Body of pancreas (tissue), 4 donors: ENCODE measurements at regions not wholly inside any gene's neighbourhood (a gene's known extent, or its start where the extent isn't known, plus 50 kb on each side); places are given as distances from the start of the nearest gene placed in this dataset.

ENCODE experiments used
- ATAC-seq: fragments of 150-250 bp; one replicate; pipeline ENCODE4 v1.9.1; 2016
- DNase-seq, 4 donors: peaks; one replicate each; pipeline ENCODE4 v3.0.0-alpha.2; 2019
- H3K27ac ChIP-seq, 4 donors: fragments of 200-600 bp; sonication (generic); 1 replicate in 3 of 4; 2 replicates in 1 of 4; pipeline versions ENCODE4 v1.5.1 to v1.6.1; 2016 to 2019; ENCODE audit warnings: mild to moderate bottlenecking in 1 of 4, mixed read lengths in 1 of 4, moderate library complexity in 1 of 4
- H3K27me3 ChIP-seq, 2 donors: fragments of 200-600 bp; sonication (generic); one replicate each; pipeline ENCODE4 v1.6.0; 2016; ENCODE audit warnings: mild to moderate bottlenecking in 1 of 2
- H3K36me3 ChIP-seq, 2 donors: fragments of 200-600 bp; sonication (generic); replicated peaks in 1 of 2; 2 replicates each; pipeline ENCODE4 v1.5.1; 2016; ENCODE audit warnings: low read depth in 2 of 2; ENCODE audit not compliant: insufficient read depth in 1 of 2
- H3K4me1 ChIP-seq: fragments of 200-600 bp; sonication (generic); one replicate; pipeline ENCODE4 v1.6.0; 2016
- H3K4me3 ChIP-seq, 2 donors: fragments of 200-600 bp; sonication (generic); 1 replicate in 1 of 2; 2 replicates in 1 of 2; pipeline ENCODE4 v1.5.1; 2016 to 2019
- H3K9me3 ChIP-seq, 3 donors: fragments of 200-600 bp; sonication (generic); 1 replicate in 2 of 3; 2 replicates in 1 of 3; pipeline ENCODE4 v1.5.1; 2016
- POLR2A ChIP-seq, 3 donors: fragments of 450-650 bp; IDR thresholded peaks; one replicate each; pipeline ENCODE4 v1.6.1; 2016; ENCODE audit warnings: antibody characterized with exemption in 3 of 3, mild to moderate bottlenecking in 2 of 3
- WGBS, 2 donors: methylation state at CpG; one replicate each; pipeline ENCODE4 v1.1.5; 2017; 5-methylcytosine and 5-hydroxymethylcytosine counted together
- intact Hi-C: fragments of 100-400 bp; cut with DNase I; formaldehyde crosslinking; loops from one replicate; pipeline ENCODE4 v1.15.1; 2023
- TF ChIP-seq, protein P1 (sequence below), 7 experiments: fragments of 450-650 bp in 4 of 7; fragments of 200-600 bp in 3 of 7; sonication (generic) in 3 of 7; IDR thresholded peaks; one replicate each; pipeline ENCODE4 v1.5.1; 2016 to 2019; ENCODE audit warnings: antibody characterized with exemption in 7 of 7

DNA sequence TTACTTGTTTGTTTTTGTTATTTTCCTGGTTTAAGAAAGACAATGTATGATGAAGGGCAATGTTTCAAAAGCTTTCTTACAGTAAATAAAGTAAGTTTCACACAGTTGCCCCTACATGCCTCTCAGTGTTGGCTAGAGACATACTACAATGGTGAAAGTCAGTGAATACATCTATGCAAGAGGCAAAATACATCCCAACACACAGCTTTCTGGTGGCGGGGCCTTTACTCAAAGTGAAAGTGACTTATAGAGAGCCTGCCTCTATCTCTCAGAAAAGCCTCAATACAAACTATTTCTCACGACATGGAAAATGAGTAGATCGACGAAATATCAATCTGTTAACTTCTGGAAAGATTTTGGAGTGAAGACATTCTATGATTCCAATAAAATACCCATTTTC is 122.3 kb downstream of the SLC30A10 start:
- H3K27ac ChIP-seq, result no peak overlapping the region
- no peaks in the 10 kb centered on the region for H3K27me3 ChIP-seq
- no peaks in the 10 kb centered on the region for H3K9me3 ChIP-seq
- intact Hi-C loops, result no loop called here
- no peaks in the 10 kb centered on the region for H3K4me1 ChIP-seq
- no peaks in the 10 kb centered on the region for H3K36me3 ChIP-seq
- ATAC-seq (no peak), DNase-seq (no peak)
- no peak overlapping the region for H3K4me3 ChIP-seq
- TF ChIP-seq, protein P1, sequence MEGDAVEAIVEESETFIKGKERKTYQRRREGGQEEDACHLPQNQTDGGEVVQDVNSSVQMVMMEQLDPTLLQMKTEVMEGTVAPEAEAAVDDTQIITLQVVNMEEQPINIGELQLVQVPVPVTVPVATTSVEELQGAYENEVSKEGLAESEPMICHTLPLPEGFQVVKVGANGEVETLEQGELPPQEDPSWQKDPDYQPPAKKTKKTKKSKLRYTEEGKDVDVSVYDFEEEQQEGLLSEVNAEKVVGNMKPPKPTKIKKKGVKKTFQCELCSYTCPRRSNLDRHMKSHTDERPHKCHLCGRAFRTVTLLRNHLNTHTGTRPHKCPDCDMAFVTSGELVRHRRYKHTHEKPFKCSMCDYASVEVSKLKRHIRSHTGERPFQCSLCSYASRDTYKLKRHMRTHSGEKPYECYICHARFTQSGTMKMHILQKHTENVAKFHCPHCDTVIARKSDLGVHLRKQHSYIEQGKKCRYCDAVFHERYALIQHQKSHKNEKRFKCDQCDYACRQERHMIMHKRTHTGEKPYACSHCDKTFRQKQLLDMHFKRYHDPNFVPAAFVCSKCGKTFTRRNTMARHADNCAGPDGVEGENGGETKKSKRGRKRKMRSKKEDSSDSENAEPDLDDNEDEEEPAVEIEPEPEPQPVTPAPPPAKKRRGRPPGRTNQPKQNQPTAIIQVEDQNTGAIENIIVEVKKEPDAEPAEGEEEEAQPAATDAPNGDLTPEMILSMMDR (IDR thresholded peaks at IDR 0.05), result no peak
- TF ChIP-seq POLR2A (IDR thresholded peaks at IDR 0.05), result no peak
- WGBS, 2 donors, result 20 to 67% methylated on average over 4 of the region's 4 CpGs

DNA sequence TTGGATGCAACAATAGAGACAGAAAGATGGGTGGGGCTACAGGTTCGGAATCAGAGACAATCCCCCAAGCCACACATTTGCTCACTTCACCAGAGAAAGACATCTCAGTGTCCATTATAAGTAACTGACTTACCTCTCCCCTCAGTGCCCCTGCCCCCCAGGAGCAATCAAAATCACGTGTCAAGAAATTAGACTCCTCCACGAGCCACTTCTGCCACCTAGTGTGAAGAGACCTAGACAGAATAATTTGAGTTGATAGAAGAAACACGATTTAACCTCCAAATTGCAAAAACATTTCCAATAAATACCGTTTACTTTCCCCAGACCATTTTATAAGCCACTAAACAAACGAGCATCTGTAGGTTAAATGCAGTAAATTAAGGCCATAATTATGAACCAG is 123.2 kb downstream of the SLC30A10 start:
- Histone ChIP-seq H3K4me1 (no peaks in the 10 kb centered on the region), H3K27ac (no peak overlapping the region), H3K27me3 (no peaks in the 10 kb centered on the region), H3K36me3 (no peaks in the 10 kb centered on the region), H3K9me3 (no peaks in the 10 kb centered on the region), H3K4me3 (no peak overlapping the region)
- intact Hi-C loops, result no loop called here
- WGBS, 2 donors, result 36 to 44% methylated on average over 6 of the region's 6 CpGs
- ATAC-seq, result no peak
- TF ChIP-seq POLR2A (IDR thresholded peaks at IDR 0.05), result no peak
- TF ChIP-seq, protein P1 (IDR thresholded peaks at IDR 0.05), result no peak
- no peak for DNase-seq

DNA sequence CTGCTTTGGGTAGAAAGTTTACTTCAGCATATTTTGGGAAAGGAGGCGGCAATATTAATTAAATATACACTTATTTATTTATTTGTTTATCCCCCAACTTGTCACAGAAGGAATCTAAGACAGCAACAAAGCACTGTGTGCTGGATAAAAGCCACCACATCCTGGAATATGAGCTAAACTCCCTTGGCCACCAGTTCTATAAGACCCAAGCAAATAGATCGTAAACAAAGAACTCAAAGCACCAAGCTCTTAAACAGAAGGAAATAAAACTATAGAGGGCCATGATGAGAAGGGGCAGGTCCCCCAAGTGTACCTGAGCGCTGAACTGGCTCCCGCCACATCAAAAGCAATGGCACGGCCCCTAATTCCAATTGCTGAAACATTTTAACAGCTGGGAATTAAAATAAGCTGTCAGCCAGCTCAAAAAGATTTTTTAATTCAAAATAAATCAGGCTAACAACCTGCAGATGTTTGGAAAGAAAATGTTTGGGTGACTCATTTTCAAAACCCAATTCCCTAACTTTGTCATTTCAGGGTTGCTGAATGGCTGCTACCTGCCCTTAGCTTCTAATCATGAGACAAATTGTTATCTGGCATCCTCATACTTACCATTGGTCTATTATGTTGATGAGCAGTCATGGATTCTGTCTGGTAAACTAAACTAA is 127.1 kb downstream of the SLC30A10 start:
- no peak for DNase-seq
- no peaks in the 10 kb centered on the region for H3K36me3 ChIP-seq

DNA sequence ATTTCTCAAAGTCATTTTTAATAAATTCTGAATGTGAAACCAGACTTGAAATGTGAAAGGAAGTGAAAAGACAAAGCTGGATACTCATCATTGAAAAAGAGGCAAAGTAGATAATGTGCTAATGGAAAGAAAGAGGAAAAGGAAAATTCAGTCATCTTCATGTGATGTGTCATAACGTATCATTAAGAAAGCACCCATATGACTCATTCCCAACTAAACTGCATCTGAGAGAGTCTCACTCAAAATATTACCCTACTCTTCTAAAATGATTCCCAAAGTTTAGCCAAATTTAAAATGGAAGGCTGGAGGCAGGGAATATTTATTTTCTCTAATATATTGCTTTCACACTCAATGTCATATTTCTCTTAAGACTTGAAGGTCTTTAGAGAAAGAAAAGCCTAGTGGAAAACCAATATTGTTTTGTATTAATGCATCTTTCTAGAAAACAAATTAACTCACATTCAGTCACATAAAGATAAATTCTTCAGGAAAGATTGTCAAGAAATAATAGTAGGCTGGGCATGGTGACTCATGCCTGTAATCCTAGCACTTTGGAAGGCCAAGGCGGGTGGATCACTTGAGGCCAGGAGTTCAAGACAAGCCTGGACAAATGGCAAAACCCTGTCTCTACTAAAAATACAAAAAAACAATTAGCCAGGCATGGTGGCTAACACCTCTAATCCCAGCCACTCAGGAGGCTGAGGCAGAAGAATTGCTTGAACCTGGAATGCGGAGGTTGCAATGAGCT is 129.9 kb downstream of the SLC30A10 start:
- ATAC-seq (no peak), DNase-seq (no peak)
- Histone ChIP-seq H3K4me3 (no peak overlapping the region), H3K27me3 (no peaks in the 10 kb centered on the region), H3K36me3 (no peaks in the 10 kb centered on the region), H3K4me1 (no peaks in the 10 kb centered on the region), H3K27ac (no peak overlapping the region), H3K9me3 (no peaks in the 10 kb centered on the region)
- 81 to 85% methylated on average over 3 of the region's 3 CpGs for WGBS, 2 donors
- TF ChIP-seq, protein P1 (IDR thresholded peaks at IDR 0.05), result no peak
- TF ChIP-seq POLR2A (IDR thresholded peaks at IDR 0.05), result no peak
- intact Hi-C loops, result no loop called here

More for the DNA sequence above, 127.1 kb downstream of the SLC30A10 start:
- Histone ChIP-seq H3K27me3 (no peaks in the 10 kb centered on the region), H3K9me3 (no peaks in the 10 kb centered on the region), H3K27ac (no peak overlapping the region), H3K4me3 (no peak overlapping the region), H3K4me1 (no peaks in the 10 kb centered on the region)
- no peak for ATAC-seq
- intact Hi-C loops, result no loop called here
- WGBS, 2 donors, result 71 to 72% methylated on average over 5 of the region's 5 CpGs
- no peak for TF ChIP-seq POLR2A (IDR thresholded peaks at IDR 0.05)
- TF ChIP-seq, protein P1 (IDR thresholded peaks at IDR 0.05), result no peak
